ENCODE measurements at regions not wholly inside any gene's neighbourhood (a gene's known extent, or its start where the extent isn't known, plus 50 kb on each side); places are given as distances from the start of the nearest gene placed in this dataset.

DNA sequence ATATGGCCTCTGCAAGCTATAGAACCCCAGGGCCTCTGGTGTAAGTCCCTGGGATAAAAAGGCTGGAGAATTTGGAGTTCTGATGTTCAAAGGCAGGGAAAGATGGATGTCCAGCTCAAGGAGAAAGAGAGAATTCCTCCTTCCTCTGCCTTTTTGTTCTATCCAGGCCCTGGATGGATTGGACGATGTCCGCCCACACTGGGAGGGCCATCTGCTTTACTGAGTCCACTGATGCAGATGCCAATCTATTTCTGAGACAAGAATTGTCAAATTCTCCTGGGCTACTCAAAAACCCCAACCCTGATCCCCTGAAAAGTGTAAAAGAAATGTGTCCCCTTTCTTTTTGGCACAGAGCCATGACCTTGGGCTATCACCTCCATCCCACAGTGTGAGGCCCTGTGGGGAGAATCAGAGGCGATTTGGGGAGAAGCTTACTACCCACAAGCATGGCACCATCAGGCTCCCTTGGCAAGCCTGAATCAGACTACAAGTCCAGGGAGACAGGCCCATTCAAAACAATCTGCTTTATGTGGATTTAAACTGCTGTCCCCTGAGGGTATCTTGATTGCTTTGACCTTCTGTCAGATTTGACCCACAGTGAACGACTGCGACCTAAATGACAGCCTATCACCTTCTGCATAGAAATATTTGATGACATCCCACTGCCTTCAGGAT lies 334.0 kb downstream of the NUAK1 start:
- Histone ChIP-seq H3K27ac (ENCODE audit: low read depth in 2 of 2, low read length in 2 of 2) (no peak overlapping the region), H3K4me1 (ENCODE audit: control insufficient read depth in 2 of 2, insufficient read depth in 2 of 2, low read length in 2 of 2) (no peaks in the 10 kb centered on the region)

GRCh38 chr12:105805730-105806399 lies 332.9 kb downstream of the NUAK1 start:
- Histone ChIP-seq H3K9ac (ENCODE audit: low read depth in 1 of 2, low read length in 2 of 2) (no peak overlapping the region), H3K36me3 (ENCODE audit: control insufficient read depth in 2 of 2, insufficient read depth in 2 of 2, low read length in 2 of 2) (no peaks in the 10 kb centered on the region), H3K9me3 (ENCODE audit: control insufficient read depth in 2 of 2, low read length in 2 of 2) (no peaks in the 10 kb centered on the region), H3K27ac (ENCODE audit: low read depth in 2 of 2, low read length in 2 of 2) (no peak overlapping the region), H3K27me3 (ENCODE audit: control insufficient read depth in 2 of 2, insufficient read depth in 2 of 2, low read length in 2 of 2) (no peaks in the 10 kb centered on the region), H3K4me1 (ENCODE audit: control insufficient read depth in 2 of 2, insufficient read depth in 2 of 2, low read length in 2 of 2) (no peaks in the 10 kb centered on the region), H3K4me3 (ENCODE audit: low read length in 2 of 2) (no peak overlapping the region)

More for the DNA sequence above, 334.0 kb downstream of the NUAK1 start:
- Histone ChIP-seq H3K36me3 (ENCODE audit: control insufficient read depth in 2 of 2, insufficient read depth in 2 of 2, low read length in 2 of 2) (no peaks in the 10 kb centered on the region), H3K9me3 (ENCODE audit: control insufficient read depth in 2 of 2, low read length in 2 of 2) (no peaks in the 10 kb centered on the region), H3K9ac (ENCODE audit: low read depth in 1 of 2, low read length in 2 of 2) (no peak overlapping the region), H3K27me3 (ENCODE audit: control insufficient read depth in 2 of 2, insufficient read depth in 2 of 2, low read length in 2 of 2) (no peaks in the 10 kb centered on the region), H3K4me3 (ENCODE audit: low read length in 2 of 2) (no peak overlapping the region)

- Histone ChIP-seq H3K27ac (ENCODE audit: low read depth in 2 of 2, low read length in 2 of 2) (no peak overlapping the region), H3K4me3 (ENCODE audit: low read length in 2 of 2) (no peak overlapping the region), H3K36me3 (ENCODE audit: control insufficient read depth in 2 of 2, insufficient read depth in 2 of 2, low read length in 2 of 2) (no peaks in the 10 kb centered on the region), H3K27me3 (ENCODE audit: control insufficient read depth in 2 of 2, insufficient read depth in 2 of 2, low read length in 2 of 2) (no peaks in the 10 kb centered on the region), H3K4me1 (ENCODE audit: control insufficient read depth in 2 of 2, insufficient read depth in 2 of 2, low read length in 2 of 2) (no peaks in the 10 kb centered on the region), H3K9ac (ENCODE audit: low read depth in 1 of 2, low read length in 2 of 2) (no peak overlapping the region), H3K9me3 (ENCODE audit: control insufficient read depth in 2 of 2, low read length in 2 of 2) (no peaks in the 10 kb centered on the region)
Observed at GRCh38 chr12:105806400-105806770, 332.4 kb downstream of the NUAK1 start.

GRCh38 chr12:105812366-105812765 lies 326.4 kb downstream of the NUAK1 start:
- no peak overlapping the region for H3K4me3 ChIP-seq (ENCODE audit: low read length in 2 of 2)
- H3K36me3 ChIP-seq (ENCODE audit: control insufficient read depth in 2 of 2, insufficient read depth in 2 of 2, low read length in 2 of 2): no peaks in the 10 kb centered on the region
- H3K27me3 ChIP-seq (ENCODE audit: control insufficient read depth in 2 of 2, insufficient read depth in 2 of 2, low read length in 2 of 2): no peaks in the 10 kb centered on the region
- no peak overlapping the region for H3K9ac ChIP-seq (ENCODE audit: low read depth in 1 of 2, low read length in 2 of 2)
- no peaks in the 10 kb centered on the region for H3K9me3 ChIP-seq (ENCODE audit: control insufficient read depth in 2 of 2, low read length in 2 of 2)
- no peak overlapping the region for H3K27ac ChIP-seq (ENCODE audit: low read depth in 2 of 2, low read length in 2 of 2)
- H3K4me1 ChIP-seq (ENCODE audit: control insufficient read depth in 2 of 2, insufficient read depth in 2 of 2, low read length in 2 of 2): no peaks in the 10 kb centered on the region

DNA sequence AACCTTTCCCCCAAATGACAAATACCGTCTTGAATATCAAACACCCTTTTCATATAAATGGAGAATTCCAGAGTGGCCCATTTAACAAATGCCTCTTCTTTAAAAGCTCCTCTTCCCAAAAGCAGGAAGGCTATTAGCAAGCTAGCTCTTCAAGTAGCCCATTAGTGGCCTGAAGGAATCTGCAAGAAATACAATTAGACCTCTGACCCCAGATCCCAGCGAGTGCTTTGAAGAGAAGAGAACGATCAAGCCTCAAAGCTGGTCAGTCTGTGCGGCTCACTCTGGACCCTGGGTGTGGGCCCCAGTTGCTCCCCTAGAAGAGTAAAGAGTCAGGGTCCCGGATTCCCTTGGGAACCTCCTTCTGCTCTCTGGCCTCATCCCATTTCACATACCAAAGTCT lies 325.6 kb downstream of the NUAK1 start:
- no peak overlapping the region for H3K4me3 ChIP-seq (ENCODE audit: low read length in 2 of 2)

DNA sequence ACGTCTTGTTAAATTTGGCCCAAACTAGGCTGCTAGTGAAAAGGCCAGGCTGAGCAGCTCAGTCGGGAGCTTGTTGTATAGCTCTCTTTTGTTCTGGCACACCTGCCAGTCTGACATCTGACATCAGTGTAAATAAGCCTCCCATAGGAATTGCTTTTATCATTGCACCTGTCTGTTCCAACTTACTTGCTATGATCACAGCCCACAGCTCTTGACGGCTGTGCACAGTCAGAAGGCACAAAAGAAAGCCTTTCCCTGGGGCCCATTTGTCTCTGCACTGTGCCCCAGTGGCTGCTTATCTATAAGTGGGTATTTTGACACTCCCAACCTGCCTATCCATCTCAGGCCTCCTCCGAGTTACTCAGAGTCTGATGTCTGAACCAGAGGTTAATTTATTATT lies 324.5 kb downstream of the NUAK1 start:
- Histone ChIP-seq H3K27me3 (ENCODE audit: control insufficient read depth in 2 of 2, insufficient read depth in 2 of 2, low read length in 2 of 2) (no peaks in the 10 kb centered on the region), H3K9ac (ENCODE audit: low read depth in 1 of 2, low read length in 2 of 2) (no peak overlapping the region), H3K27ac (ENCODE audit: low read depth in 2 of 2, low read length in 2 of 2) (no peak overlapping the region), H3K9me3 (ENCODE audit: control insufficient read depth in 2 of 2, low read length in 2 of 2) (no peaks in the 10 kb centered on the region), H3K4me3 (ENCODE audit: low read length in 2 of 2) (no peak overlapping the region), H3K4me1 (ENCODE audit: control insufficient read depth in 2 of 2, insufficient read depth in 2 of 2, low read length in 2 of 2) (no peaks in the 10 kb centered on the region), H3K36me3 (ENCODE audit: control insufficient read depth in 2 of 2, insufficient read depth in 2 of 2, low read length in 2 of 2) (no peaks in the 10 kb centered on the region)

More for the DNA sequence above, 325.6 kb downstream of the NUAK1 start:
- H3K27me3 ChIP-seq (ENCODE audit: control insufficient read depth in 2 of 2, insufficient read depth in 2 of 2, low read length in 2 of 2): no peaks in the 10 kb centered on the region
- no peak overlapping the region for H3K27ac ChIP-seq (ENCODE audit: low read depth in 2 of 2, low read length in 2 of 2)
- no peaks in the 10 kb centered on the region for H3K36me3 ChIP-seq (ENCODE audit: control insufficient read depth in 2 of 2, insufficient read depth in 2 of 2, low read length in 2 of 2)
- no peaks in the 10 kb centered on the region for H3K9me3 ChIP-seq (ENCODE audit: control insufficient read depth in 2 of 2, low read length in 2 of 2)
- H3K4me1 ChIP-seq (ENCODE audit: control insufficient read depth in 2 of 2, insufficient read depth in 2 of 2, low read length in 2 of 2): no peaks in the 10 kb centered on the region
- no peak overlapping the region for H3K9ac ChIP-seq (ENCODE audit: low read depth in 1 of 2, low read length in 2 of 2)

GRCh38 chr12:105819549-105819948 lies 319.2 kb downstream of the NUAK1 start:
- Histone ChIP-seq H3K27ac (ENCODE audit: low read depth in 2 of 2, low read length in 2 of 2) (no peak overlapping the region), H3K4me3 (ENCODE audit: low read length in 2 of 2) (no peak overlapping the region), H3K9me3 (ENCODE audit: control insufficient read depth in 2 of 2, low read length in 2 of 2) (no peaks in the 10 kb centered on the region), H3K36me3 (ENCODE audit: control insufficient read depth in 2 of 2, insufficient read depth in 2 of 2, low read length in 2 of 2) (no peaks in the 10 kb centered on the region), H3K9ac (ENCODE audit: low read depth in 1 of 2, low read length in 2 of 2) (no peak overlapping the region), H3K4me1 (ENCODE audit: control insufficient read depth in 2 of 2, insufficient read depth in 2 of 2, low read length in 2 of 2) (no peaks in the 10 kb centered on the region), H3K27me3 (ENCODE audit: control insufficient read depth in 2 of 2, insufficient read depth in 2 of 2, low read length in 2 of 2) (no peaks in the 10 kb centered on the region)

- H3K4me3 ChIP-seq (ENCODE audit: low read length in 2 of 2): no peak overlapping the region
- H3K36me3 ChIP-seq (ENCODE audit: control insufficient read depth in 2 of 2, insufficient read depth in 2 of 2, low read length in 2 of 2): no peaks in the 10 kb centered on the region
- H3K4me1 ChIP-seq (ENCODE audit: control insufficient read depth in 2 of 2, insufficient read depth in 2 of 2, low read length in 2 of 2): no peaks in the 10 kb centered on the region
- no peak overlapping the region for H3K27ac ChIP-seq (ENCODE audit: low read depth in 2 of 2, low read length in 2 of 2)
- H3K9me3 ChIP-seq (ENCODE audit: control insufficient read depth in 2 of 2, low read length in 2 of 2): no peaks in the 10 kb centered on the region
- H3K27me3 ChIP-seq (ENCODE audit: control insufficient read depth in 2 of 2, insufficient read depth in 2 of 2, low read length in 2 of 2): no peaks in the 10 kb centered on the region
- H3K9ac ChIP-seq (ENCODE audit: low read depth in 1 of 2, low read length in 2 of 2): no peak overlapping the region
Observed at GRCh38 chr12:105820429-105821125, 318.2 kb downstream of the NUAK1 start.

- H3K4me3 ChIP-seq (ENCODE audit: low read length in 2 of 2): no peak overlapping the region
- no peak overlapping the region for H3K27ac ChIP-seq (ENCODE audit: low read depth in 2 of 2, low read length in 2 of 2)
- H3K9me3 ChIP-seq (ENCODE audit: control insufficient read depth in 2 of 2, low read length in 2 of 2): no peaks in the 10 kb centered on the region
- no peaks in the 10 kb centered on the region for H3K4me1 ChIP-seq (ENCODE audit: control insufficient read depth in 2 of 2, insufficient read depth in 2 of 2, low read length in 2 of 2)
- no peaks in the 10 kb centered on the region for H3K27me3 ChIP-seq (ENCODE audit: control insufficient read depth in 2 of 2, insufficient read depth in 2 of 2, low read length in 2 of 2)
- H3K36me3 ChIP-seq (ENCODE audit: control insufficient read depth in 2 of 2, insufficient read depth in 2 of 2, low read length in 2 of 2): no peaks in the 10 kb centered on the region
- no peak overlapping the region for H3K9ac ChIP-seq (ENCODE audit: low read depth in 1 of 2, low read length in 2 of 2)
Observed at GRCh38 chr12:105822131-105823105, 316.3 kb downstream of the NUAK1 start.

All from mucosa of rectum (tissue), 2 donors.